IPS DF 19.7 (cell line): ENCODE measurements at regions not wholly inside any gene's neighbourhood (a gene's known extent, or its start where the extent isn't known, plus 50 kb on each side); places are given as distances from the start of the nearest gene placed in this dataset.
A peak's percentile ranks its signal among the peaks of the same experiment; 100 is the strongest.

Source experiments
- DNase-seq: peaks from one replicate; pipeline ENCODE4 v3.0.0-alpha.2; 2013; ENCODE audit warnings: low read depth, low spot score

DNA sequence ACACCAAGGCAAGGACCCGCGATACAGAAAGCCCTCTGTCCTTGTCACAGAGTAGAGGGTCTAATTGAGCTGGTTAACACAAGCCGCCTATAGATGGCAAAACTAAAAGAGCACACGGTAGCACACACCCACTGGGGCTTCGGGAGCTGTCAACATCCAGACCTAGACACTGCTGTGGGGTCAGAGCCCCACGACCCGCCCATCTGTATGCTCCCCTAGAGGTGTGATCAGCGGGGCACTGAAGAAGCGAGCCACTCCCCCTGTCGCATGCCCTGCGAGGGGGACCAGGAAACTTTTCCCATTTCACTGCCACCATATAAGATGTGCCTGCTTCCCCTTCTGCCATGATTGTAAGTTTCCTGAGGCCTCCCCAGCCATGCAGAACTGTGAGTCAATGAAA is 1255.8 kb upstream of the CDH8 start:
- no peak for DNase-seq

DNA sequence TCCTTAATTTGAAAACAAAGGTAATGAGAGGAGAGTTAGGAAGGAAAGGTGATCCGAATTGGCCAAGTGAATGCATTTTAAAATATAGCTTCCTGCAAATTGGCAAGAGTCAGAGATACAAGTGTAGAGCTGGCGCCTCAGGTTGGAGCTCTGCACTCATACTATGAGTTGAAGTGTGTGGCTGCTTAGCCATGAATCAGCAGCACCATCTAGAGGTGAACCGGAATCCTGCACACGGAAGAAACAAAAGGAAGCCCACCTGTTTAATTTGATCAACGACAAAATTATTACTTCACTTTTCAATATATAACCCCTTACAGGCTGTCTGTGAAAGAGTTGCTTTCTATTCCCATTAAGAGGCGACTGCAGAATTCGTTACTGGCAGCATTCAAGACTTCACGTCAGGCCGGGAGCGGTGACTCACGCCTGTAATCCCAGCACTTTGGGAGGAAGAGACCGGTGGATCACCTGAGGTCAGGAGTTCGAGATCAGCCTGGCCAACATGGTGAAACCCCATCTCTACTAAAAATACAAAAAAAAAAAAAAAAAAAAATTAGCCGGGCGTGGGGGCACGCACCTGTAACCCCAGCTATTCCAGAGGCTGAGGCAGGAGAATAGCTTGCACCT is 1253.7 kb upstream of the CDH8 start:
- DNase-seq: peak; percentile 17

DNA sequence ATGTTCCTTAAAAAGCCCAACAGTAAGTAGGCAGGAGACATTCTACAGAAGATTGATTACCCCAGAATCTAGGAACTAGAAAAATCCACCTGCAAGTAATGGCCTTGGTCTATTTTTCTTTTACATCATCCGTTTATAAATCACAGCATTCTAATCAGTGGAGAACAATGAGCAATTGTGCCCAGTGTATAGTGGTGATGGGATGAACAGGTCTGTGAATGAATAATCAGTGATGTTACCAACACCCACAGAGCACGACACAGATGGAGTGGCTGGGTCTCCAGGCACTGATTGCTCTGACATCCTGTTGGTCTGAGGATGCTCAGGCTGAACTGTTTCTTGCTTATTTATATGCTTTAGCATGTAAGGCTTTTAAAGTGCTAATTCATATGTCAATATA is 1251.2 kb upstream of the CDH8 start:
- no peak for DNase-seq

DNA sequence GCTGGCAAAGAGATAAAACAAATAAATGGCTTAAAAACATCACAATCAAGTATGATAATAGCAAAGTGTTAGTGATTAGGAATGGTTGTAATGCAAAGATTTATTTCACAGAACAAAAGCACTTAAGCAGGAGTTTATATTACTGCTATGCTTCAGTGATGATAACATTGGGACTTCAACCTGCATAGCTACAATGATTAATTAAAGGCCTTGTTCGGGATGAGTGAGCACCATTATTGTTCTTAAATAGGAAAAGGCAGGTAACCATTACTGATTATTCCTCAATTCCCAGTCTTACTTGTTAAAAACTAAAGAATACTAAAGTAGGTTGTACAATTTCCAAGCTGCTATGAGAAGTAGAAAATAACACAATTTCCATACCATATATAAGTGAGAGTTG is 1247.5 kb upstream of the CDH8 start:
- DNase-seq: no peak

DNA sequence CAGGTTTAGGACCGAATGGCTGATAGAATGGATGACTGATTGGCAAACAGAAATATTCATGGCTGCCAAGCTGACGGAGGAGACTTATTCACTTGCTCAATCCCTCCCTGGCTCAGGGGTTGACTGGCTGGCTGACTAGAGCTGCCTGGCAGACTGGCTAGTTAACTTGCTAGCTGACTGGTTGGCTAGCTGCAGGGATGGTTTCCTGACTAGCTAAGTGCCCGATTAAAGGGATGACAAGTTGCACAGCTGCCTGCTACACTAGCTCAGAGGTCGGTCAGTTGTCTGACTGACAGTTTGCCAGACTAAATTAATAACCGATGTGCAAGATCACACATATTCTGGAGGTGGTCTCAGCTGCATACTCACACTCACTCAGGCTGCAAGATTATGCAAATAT is 1208.4 kb upstream of the CDH8 start:
- no peak for DNase-seq

DNA sequence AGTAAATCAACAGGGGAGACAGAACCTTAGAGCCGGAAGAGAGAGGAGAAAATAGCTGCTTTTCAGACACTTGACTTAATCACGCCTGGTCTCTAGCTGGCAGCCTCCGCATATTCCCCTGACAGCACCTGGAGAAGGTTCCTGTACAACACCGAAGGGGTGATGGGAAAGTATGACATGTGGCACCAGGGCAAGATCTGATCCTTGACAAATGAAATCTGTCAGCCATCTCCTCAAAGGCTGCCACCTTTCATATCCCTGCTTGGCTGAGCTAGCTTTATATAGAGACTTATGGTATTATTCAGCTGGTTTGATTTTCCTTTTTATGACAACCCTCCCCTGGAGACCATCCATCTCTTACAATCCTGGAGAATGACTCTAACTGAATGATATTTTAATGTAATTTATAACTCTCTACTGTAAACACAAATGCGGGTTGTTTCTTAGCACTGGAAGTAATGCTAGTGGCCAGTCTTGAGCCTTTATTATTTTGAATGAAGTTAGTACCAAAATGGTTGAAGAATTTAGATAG is 1205.3 kb upstream of the CDH8 start:
- no peak for DNase-seq

DNA sequence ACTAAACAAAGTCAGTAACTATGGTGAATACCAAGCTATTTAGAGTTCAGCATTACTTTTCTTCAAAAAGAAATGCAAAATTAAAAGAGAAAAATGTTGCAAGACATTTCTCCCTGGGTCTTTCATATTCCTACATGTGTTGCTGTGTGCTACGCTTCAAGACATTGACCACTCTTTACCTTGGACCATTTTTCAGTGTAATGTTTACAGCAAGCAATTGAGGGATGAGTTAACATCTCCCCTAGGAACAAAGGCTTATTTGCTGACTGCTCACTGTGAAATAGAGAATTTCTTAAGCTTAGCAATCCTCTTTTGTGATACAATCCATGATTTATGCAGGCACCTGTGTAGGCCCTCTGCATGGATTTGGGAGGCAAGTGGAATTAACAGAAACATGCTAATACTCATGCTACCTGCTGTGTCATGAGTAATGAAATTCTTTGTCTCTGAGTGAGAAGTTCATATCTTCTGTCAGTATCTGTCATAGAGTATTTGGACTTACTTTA is 1202.9 kb upstream of the CDH8 start:
- no peak for DNase-seq

DNA sequence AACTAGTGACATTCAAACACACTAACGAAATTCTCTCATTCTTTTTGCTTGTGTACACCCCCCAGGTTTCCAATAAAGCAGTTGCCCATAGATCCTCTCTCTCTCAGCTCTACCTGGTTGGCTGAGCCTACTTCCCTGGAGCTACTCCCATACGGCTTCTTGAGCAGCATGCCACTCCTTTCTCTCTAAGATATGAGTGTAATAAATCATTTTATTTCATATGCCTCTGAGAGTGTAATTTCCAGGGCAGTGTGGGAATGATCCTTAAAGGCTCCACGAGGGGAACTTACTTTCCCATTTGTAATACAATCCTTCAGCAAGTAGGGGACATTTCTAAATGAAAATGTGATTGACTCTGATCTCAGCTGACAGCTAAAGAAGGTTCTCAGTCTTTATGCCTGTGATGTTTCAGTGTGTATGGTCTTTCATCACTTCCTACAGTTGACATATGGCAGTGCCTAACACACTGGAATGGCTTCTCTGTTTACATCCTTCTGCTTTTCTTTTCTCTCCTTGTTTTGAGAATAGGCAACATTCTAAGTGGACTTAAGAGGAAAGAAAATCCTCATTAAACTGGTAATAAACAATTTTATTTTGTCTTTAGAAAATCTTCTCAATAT is 1194.3 kb upstream of the CDH8 start:
- DNase-seq: no peak

DNA sequence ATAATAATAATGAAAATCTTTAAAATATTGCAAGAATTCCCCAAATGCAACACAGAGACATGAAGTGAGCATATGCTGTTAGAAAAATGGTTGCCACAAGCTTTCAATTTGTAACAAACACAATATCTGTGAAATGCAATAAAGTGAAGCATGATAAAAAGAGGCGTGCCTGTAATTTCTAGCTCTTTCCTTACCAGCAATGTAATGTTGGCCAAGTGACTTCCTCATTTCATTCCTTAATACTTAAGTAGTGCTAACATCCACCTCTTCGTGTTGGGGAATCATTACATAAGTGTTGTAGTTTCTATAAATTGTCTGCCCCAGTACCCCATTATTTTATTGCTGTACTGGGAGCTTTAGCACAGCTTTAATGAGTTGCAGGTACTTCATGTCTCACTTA is 1192.0 kb upstream of the CDH8 start:
- DNase-seq: no peak

DNA sequence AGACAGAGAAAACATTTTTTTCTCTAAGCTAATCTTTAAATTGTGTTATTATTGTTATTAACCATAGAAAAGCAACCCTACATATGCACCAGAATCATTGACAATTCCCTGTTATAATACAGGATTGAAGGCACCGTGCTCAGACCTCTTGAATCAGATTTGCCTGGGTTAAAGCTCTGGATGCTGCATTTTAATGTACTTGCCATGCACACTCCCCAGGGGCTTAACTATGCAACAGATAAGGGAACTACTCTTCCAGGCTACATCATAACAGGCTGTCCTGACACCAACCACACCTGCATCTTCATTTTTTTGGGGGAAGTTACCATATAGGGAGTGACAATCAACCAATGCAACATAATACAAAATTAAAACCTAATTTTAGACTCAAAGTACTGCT is 1187.6 kb upstream of the CDH8 start:
- DNase-seq: no peak

DNA sequence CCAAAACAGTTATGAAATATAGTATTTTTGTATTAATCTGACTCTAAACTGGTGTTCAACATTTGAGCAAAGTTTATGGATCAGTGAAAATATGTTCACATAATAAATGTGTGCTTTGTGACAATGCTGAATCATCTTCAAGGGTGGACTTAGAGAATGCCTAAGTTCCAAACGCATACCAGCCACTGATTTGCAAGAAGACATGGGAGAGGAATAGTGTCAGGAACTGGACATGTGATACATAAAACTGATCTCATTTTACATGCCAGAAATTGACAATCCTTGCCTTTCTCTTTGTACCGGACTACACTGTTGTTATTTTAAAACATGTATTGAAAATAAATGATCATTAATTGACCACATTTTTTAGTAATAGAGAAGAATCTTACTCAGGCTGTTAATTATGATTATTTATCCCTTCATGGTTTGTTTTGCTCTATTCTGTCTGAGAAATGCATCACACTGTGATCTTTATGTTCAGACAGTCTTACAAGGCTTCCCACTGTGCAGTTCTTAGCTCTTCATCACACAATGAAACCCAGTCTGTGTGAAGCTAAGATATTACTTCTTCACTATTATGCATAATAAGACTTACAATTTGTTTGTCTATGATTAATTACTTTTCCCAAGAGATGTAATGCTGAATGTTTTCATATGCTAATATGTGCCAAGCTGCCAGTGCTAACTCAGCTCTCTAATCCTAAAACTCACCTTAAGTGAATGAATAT is 1180.6 kb upstream of the CDH8 start:
- no peak for DNase-seq

DNA sequence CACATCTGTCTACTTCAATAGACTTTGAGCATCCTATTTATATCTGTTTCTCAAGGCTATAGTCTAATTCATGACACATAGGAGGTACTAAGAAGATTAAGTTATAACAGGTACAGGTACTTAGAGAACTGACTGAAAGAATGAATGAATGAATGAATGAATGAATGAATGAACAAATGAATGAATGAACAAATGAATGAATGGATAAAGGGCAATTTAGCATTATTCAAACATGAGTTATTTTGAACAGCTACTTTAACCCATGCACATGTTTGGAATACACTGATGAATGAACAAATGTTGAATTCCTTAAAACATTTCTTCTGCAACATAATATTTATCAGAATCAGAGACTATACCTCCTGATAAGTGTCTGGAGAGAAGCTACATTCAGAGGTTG is 1165.6 kb upstream of the CDH8 start:
- no peak for DNase-seq

DNA sequence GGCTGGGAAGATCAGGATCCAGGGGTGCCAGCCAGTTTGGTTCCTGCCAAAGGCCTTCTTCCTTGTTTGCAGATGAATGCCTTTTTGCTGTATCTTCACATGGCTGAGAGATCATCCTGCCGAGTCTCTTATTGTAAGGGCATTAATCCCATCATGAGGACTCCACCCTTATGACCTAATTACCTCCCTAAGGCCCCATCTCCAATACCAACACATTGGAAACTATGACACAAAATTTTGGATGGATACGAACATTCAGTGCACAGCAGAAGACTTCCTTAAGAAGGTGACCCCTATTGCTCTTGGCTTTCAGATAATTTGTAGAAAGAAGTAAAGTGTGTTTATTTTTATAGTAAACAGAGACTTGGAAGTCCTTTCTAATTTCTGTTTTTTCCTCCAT is 1164.7 kb upstream of the CDH8 start:
- no peak for DNase-seq

DNA sequence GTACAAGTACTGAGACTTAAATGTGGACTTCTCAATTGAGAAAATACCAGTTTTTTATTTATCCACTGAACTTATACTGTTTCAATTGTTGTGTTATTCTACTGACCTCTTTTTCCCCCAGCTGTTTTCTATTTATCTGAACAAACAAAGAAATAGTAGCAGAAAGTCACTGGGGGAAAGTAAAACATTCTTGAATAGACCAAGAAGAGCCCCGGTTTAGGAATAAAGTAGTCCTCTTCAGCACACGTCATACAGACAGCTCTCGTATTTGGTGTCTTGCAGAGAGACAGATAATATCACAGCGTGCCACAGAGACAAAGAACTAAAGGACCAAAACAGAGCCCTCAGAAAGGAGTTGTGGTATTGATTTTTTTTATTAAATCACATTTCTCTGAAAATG is 1159.1 kb upstream of the CDH8 start:
- no peak for DNase-seq

DNA sequence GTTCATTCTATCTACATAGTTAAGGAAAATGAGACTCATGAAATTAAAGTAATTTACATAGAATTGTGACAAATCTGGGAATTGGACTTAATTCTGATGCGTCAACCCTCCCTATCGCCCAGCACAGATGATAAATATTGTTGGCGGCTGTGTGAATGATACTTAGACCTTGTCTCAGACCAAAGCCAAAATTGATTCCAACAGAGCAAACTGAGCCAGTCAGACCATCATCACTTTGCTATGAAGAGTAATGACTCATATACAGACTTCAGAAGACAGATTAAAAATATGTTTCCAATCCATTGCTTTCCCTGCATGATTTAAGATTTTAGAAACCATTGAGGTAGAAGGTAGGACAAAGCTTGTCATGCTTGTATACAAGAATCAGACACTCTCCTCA is 1156.7 kb upstream of the CDH8 start:
- DNase-seq: no peak

DNA sequence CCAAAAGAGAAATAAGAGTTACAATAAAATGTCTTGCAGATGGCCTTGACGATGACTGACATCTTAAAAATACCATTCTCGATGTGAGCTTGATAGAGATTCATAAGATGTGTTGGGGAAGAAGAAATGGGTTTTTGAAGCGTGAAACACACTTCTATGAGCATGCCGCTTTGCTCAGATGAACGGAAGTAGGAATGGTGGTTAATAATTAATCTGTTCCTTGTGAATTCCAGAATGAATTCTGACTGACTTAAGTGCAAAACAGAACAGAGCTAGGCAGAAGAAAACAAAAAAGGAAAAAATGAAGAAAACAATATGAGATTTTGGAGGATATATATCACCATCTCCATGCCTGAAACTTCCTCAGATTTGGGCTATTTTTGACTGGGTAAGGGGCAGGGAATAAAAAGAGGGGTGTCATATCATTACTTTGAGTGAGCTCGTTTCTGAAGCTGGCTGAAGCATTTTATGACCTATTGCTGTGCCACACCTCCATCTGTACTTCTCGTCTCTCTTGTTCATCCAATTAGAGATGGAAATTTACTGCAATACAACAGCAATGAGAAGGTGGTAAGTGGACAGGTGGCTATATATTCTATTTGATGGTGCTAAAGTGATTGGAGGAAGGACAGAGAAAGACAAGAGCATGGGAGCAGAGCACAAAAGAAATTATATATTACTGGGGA is 1152.0 kb upstream of the CDH8 start:
- DNase-seq: no peak

DNA sequence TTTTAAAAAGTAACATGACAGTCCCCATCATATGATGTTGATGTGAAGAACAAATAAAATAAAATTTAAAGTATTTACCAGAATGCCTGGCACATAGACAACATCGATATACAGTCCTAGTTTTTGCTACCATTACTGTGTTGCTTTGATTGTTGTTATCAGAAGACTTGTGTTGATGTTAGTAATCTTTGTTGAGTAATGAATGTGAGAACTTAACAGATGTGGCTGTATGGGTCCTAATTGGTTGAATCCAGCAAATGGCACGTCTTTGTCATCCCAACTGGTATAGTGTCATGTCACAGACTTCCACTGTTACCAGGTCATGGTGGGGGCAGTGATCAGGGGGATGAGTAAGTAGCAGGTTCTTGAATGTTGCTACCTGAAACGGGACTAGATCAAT is 1151.4 kb upstream of the CDH8 start:
- DNase-seq: no peak

DNA sequence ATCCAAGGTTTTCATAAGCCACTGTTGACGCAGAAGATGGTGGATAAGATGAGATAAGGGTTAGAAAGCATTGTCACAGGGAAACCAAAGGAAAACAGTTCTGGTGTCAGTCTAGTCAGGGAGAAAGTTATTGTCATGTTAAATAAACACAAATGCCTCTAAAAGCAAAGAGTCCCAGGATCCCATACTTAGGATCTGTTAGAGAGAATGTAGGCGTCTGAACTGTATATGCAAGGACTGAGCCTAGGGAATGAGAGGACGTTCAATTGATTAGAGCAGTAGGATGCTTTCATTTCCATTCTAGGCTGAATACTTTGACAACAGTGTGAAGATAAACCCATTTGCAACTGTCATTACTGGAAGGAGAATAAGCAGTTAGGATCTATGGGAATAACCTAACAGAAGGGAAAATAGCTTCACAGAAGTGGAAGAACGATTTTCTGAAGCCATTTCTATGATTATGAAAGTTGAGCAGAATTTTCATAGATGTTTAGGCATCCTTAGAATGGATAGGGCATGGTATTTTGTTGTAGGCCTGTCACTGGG is 1149.1 kb upstream of the CDH8 start:
- DNase-seq: no peak

DNA sequence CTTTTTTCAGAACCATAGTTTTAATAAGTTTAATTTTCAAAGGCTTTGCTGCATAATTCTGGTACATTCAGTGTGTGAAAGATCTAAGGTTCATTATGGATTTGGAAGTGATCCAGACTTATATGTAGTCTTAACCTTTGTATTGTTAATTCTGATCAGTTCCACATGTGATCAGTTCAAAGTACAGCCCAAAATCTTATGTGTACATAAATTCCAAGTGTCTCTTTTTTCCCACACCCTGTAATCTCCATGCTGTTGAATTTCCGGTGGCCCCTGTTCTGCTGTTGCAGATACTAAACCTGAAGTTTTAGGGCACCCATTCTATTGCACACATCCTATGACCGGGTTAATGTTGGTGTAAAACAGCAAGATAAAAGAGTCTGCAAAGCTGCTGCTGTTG is 1147.5 kb upstream of the CDH8 start:
- no peak for DNase-seq

DNA sequence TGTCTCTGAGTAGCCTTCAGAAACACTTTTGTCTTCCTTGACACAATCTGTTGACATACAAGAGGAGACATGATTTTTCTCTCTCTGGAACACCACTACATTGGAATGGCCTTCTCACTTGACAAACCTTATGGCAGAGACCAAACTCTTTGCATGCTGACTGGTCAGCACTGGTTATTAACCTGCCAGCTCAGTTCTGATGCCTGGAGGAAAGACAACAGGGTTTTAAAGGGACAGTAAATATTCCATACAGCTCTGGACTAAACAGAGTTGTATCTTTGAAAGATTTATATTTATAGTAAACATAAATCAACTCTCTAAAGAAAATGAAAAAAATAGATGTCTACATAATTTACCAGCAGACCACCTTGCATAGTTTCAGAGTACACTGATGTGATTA is 1139.1 kb upstream of the CDH8 start:
- no peak for DNase-seq

DNA sequence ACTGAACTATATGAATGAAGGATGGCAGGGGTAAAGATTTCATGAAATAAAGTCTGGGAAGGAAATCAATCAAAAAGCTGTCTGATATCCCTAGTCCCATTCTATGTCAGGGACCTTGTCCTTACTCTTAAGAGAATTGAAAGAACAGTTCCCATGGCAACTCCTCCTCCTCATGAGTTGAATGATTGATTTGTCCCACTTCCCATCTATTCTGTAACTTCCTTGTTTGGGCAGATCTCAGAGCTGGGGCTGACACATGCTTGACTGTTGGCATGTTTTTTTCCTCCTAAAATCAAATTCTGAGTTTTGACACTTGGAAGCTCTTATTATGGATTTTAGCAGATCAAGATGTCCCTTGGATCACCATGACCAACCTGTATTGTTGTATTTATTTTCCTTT is 1138.6 kb upstream of the CDH8 start:
- no peak for DNase-seq

DNA sequence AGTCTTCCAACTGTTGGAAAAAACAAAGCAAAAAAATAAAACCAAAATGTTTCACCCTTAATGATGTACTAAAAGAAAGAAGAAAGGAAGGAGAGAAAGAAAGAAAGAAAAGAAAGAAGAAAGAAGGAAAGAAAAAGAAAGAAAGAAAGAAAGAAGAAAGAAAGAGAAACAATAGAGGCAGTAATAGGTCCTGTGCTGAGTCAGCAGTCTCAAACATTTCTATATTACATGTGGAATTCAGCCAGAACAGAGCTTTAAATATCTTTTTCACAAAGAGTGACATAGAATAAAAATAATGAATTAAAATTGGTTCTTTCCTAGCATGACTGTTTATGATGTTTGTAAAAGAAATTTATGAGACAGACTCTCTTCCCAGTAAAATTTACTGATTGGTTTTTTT is 1135.3 kb upstream of the CDH8 start:
- no peak for DNase-seq
